ENCODE measurements at regions not wholly inside any gene's neighbourhood (a gene's known extent, or its start where the extent isn't known, plus 50 kb on each side); places are given as distances from the start of the nearest gene placed in this dataset.
"Not testable (repeated sequence)": the region's sequence is repeated elsewhere in the genome, so short reads cannot be mapped to it uniquely, and the experiment has no call there.

DNA sequence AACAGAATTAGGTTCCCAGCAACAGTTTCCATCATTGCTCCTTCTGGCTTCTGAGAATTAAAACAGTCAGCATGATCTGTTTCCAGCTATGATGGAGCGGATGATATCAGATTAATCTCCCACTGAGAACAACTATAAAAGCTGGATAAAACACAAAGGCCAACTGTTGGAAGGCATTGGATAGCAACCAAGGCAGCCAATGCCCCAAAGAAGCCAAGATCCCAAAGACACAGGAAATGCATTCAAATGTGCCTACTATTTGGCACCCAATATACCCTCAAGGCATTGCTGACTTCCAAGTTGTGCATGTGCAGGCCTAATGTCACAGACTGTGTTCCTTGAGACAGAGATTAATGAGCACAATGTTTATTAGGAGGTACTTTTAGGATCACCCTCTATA is 259.3 kb downstream of the ARHGAP12 start:
- no TSS peak for BruUV-seq (replicated peaks)
- no peaks in the 10 kb centered on the region for H3K9me2 ChIP-seq (replicated peaks; ENCODE audit: low read length)
- POLR2A ChIA-PET (ENCODE audit: unreplicated experiment), result no interaction called here

DNA sequence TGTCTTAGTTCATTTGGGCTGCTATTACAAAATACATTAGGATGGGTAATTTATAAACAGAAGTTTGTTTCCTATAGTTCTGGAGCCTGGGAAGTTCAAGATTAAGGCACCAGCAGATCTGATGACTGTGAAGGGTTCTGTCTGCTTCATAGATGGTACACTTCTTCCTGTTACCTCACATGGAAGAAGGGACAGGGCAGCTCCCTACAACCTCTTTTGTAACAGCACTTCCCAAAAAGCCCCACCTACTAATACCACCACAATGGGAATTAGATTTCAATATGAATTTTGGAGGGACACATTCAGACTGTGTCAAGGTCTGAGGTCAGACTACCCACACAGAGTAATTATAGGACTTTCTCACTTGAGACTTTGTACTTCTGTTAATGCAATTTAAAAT is 260.3 kb downstream of the ARHGAP12 start:
- CTCF ChIA-PET, result no interaction called here
- H3K4me3 ChIP-seq (ENCODE audit: low read length), result no peak overlapping the region
- no peaks in the 10 kb centered on the region for H3K4me1 ChIP-seq (ENCODE audit: insufficient read depth, low read length)
- no peak overlapping the region for H2AFZ ChIP-seq (ENCODE audit: low read length)
- H3K79me2 ChIP-seq (ENCODE audit: low read length), result no peaks in the 10 kb centered on the region
- DNase-seq, result no peak
- H3K9me2 ChIP-seq (replicated peaks; ENCODE audit: low read length), result no peaks in the 10 kb centered on the region
- no peaks in the 10 kb centered on the region for H3K9me3 ChIP-seq (ENCODE audit: low read length)
- no peaks in the 10 kb centered on the region for H3K36me3 ChIP-seq (ENCODE audit: low read depth, low read length)
- H3K27me3 ChIP-seq (ENCODE audit: low read length), result no peaks in the 10 kb centered on the region
- H3K9ac ChIP-seq (ENCODE audit: low read length), result no peak overlapping the region
- no peak overlapping the region for H3K4me2 ChIP-seq (ENCODE audit: low read length)
- H4K20me1 ChIP-seq (ENCODE audit: low read length), result no peaks in the 10 kb centered on the region
- POLR2A ChIA-PET (ENCODE audit: unreplicated experiment), result no interaction called here
- BruUV-seq (replicated peaks), result no TSS peak
- H3F3A ChIP-seq (ENCODE audit: low read length, unreplicated experiment), result no peaks in the 10 kb centered on the region
- ATAC-seq, result no peak
- H3K27ac ChIP-seq (ENCODE audit: low read length), result no peak overlapping the region
- intact Hi-C loops (cut with micrococcal nuclease), result no loop called here
- TF ChIP-seq EZH2 (IDR thresholded peaks at IDR 0.05; ENCODE audit: low read length, unreplicated experiment), result no peak
- no peak for TF ChIP-seq EZH2phosphoT487 (IDR thresholded peaks at IDR 0.05; ENCODE audit: borderline replicate concordance, low read length)
- TF ChIP-seq, protein P1, sequence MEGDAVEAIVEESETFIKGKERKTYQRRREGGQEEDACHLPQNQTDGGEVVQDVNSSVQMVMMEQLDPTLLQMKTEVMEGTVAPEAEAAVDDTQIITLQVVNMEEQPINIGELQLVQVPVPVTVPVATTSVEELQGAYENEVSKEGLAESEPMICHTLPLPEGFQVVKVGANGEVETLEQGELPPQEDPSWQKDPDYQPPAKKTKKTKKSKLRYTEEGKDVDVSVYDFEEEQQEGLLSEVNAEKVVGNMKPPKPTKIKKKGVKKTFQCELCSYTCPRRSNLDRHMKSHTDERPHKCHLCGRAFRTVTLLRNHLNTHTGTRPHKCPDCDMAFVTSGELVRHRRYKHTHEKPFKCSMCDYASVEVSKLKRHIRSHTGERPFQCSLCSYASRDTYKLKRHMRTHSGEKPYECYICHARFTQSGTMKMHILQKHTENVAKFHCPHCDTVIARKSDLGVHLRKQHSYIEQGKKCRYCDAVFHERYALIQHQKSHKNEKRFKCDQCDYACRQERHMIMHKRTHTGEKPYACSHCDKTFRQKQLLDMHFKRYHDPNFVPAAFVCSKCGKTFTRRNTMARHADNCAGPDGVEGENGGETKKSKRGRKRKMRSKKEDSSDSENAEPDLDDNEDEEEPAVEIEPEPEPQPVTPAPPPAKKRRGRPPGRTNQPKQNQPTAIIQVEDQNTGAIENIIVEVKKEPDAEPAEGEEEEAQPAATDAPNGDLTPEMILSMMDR (conservative IDR thresholded peaks at IDR 0.05; ENCODE audit: low read depth, low read length), result no peak

More for the DNA sequence above, 259.3 kb downstream of the ARHGAP12 start:
- Histone ChIP-seq H3K4me1 (ENCODE audit: insufficient read depth, low read length) (no peaks in the 10 kb centered on the region), H3F3A (ENCODE audit: low read length, unreplicated experiment) (no peaks in the 10 kb centered on the region), H2AFZ (ENCODE audit: low read length) (no peak overlapping the region), H3K4me3 (ENCODE audit: low read length) (no peak overlapping the region), H3K36me3 (ENCODE audit: low read depth, low read length) (no peaks in the 10 kb centered on the region), H3K27ac (ENCODE audit: low read length) (no peak overlapping the region), H3K27me3 (ENCODE audit: low read length) (no peaks in the 10 kb centered on the region), H3K4me2 (ENCODE audit: low read length) (no peak overlapping the region), H4K20me1 (ENCODE audit: low read length) (no peaks in the 10 kb centered on the region), H3K9ac (ENCODE audit: low read length) (no peak overlapping the region), H3K79me2 (ENCODE audit: low read length) (no peaks in the 10 kb centered on the region), H3K9me3 (ENCODE audit: low read length) (no peaks in the 10 kb centered on the region)
- peak; percentile 20; the same call in 1 of the 2 replicates for ATAC-seq
- DNase-seq, result no peak
- no peak for TF ChIP-seq EZH2phosphoT487 (IDR thresholded peaks at IDR 0.05; ENCODE audit: borderline replicate concordance, low read length)
- TF ChIP-seq, protein P1 (conservative IDR thresholded peaks at IDR 0.05; ENCODE audit: low read depth, low read length), result no peak
- TF ChIP-seq EZH2 (IDR thresholded peaks at IDR 0.05; ENCODE audit: low read length, unreplicated experiment), result no peak
- intact Hi-C loops (cut with micrococcal nuclease), result no loop called here
- CTCF ChIA-PET, result no interaction called here

- ATAC-seq; H4K20me1 ChIP-seq (ENCODE audit: low read length); H3K4me3 ChIP-seq (ENCODE audit: low read length); H3K9ac ChIP-seq (ENCODE audit: low read length); POLR2A ChIA-PET (ENCODE audit: unreplicated experiment); H2AFZ ChIP-seq (ENCODE audit: low read length); CTCF ChIA-PET; H3K9me2 ChIP-seq (replicated peaks; ENCODE audit: low read length); H3K9me3 ChIP-seq (ENCODE audit: low read length); BruUV-seq (replicated peaks); H3K4me2 ChIP-seq (ENCODE audit: low read length); intact Hi-C loops (cut with micrococcal nuclease); H3K79me2 ChIP-seq (ENCODE audit: low read length); H3F3A ChIP-seq (ENCODE audit: low read length, unreplicated experiment); H3K27me3 ChIP-seq (ENCODE audit: low read length); H3K4me1 ChIP-seq (ENCODE audit: insufficient read depth, low read length); DNase-seq; H3K27ac ChIP-seq (ENCODE audit: low read length); H3K36me3 ChIP-seq (ENCODE audit: low read depth, low read length): not testable (repeated sequence)
Observed at GRCh38 chr10:31665764-31666279, 262.8 kb downstream of the ARHGAP12 start.

Measured in PC-3 (cell line).